ENCODE measurements at regions not wholly inside any gene's neighbourhood (a gene's known extent, or its start where the extent isn't known, plus 50 kb on each side); places are given as distances from the start of the nearest gene placed in this dataset.

DNA sequence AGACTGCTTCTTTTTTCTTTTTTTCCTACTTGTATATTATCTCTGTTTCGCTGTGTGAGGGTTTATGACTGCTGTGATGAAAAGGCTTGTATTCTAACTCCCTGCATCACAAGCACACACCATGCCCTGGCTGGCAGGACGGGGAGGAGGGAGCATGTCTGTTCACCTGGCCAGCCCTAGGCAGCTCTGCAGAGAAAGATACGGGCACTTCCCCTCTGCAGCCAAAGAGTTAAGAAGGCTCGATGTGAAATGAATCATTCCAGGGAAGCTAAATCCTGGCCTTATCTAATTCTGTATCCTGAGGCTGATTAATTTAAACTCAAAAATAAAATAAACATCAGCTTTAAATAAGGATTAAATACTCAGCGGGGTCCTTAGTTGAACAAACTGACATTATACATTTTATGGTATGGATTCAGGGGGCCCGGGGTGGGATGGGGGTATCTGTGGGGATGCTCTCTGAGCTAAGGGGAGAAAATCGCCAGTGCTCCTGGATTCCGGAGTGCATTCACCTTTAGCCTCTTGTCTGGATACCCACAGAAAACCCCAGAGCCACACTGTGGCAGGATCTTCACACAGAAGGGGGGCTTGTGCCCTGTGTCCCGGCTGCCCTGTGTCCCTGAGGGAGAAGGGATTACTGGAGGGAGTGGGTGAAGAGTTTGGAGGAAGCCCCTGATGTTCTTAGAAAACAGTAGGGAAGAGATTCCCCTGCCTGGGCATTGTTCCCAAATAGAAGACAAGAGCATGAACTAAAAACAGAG, 321.5 kb downstream of the NPHP4 start:
- Histone ChIP-seq H3K9me3 (replicated peaks; ENCODE audit: control insufficient read depth, insufficient read depth, low read length) (no peaks in the 10 kb centered on the region; the same call in 2 of the 3 replicates), H3K4me2 (ENCODE audit: control insufficient read depth, insufficient read depth) (no peak overlapping the region), H3K4me1 (ENCODE audit: control insufficient read depth, insufficient read depth, low read length) (no peaks in the 10 kb centered on the region), H3K36me3 (ENCODE audit: control insufficient read depth in 2 of 2, insufficient read depth in 2 of 2, low read length in 1 of 2) (no peaks in the 10 kb centered on the region), H3K27me3 (replicated peaks in 1 of 2; ENCODE audit: control insufficient read depth in 2 of 2, insufficient read depth in 2 of 2, low read length in 1 of 2) (no peaks in the 10 kb centered on the region), H2AFZ (ENCODE audit: control insufficient read depth, low read depth, low read length) (no peak overlapping the region), H3K79me2 (ENCODE audit: control insufficient read depth, insufficient read depth, low read length) (no peaks in the 10 kb centered on the region), H3K27ac (ENCODE audit: control insufficient read depth, insufficient read depth) (no peak overlapping the region), H4K20me1 (ENCODE audit: control insufficient read depth, insufficient read depth) (no peaks in the 10 kb centered on the region), H3K4me3 (no peak overlapping the region), H3K9ac (ENCODE audit: control insufficient read depth, insufficient read depth, low read length) (no peak overlapping the region)
- ChIA-PET RAD21 (ENCODE audit: unreplicated experiment) (no interaction called here), SMC1A (ENCODE audit: uncharacterized antibody, unreplicated experiment) (no interaction called here), CTCF (no interaction called here), POLR2A (no interaction called here)
- TF ChIP-seq RFX5 (IDR thresholded peaks at IDR 0.05; ENCODE audit: low read depth, low read length) (no peak), FOS (IDR thresholded peaks at IDR 0.05; ENCODE audit: borderline replicate concordance, extremely low read depth, insufficient read length) (no peak), ZBED1 (IDR thresholded peaks at IDR 0.05; ENCODE audit: borderline replicate concordance) (no peak), NRF1 (conservative IDR thresholded peaks at IDR 0.05; ENCODE audit: low read depth, low read length) (no peak), IRF4 (IDR thresholded peaks at IDR 0.05; ENCODE audit: low read depth, low read length) (no peak), FOXK2 (IDR thresholded peaks at IDR 0.05) (no peak), TCF7 (IDR thresholded peaks at IDR 0.05; ENCODE audit: borderline replicate concordance) (no peak), IRF5 (IDR thresholded peaks at IDR 0.05; ENCODE audit: borderline replicate concordance) (no peak)
- TF ChIP-seq, protein P1, sequence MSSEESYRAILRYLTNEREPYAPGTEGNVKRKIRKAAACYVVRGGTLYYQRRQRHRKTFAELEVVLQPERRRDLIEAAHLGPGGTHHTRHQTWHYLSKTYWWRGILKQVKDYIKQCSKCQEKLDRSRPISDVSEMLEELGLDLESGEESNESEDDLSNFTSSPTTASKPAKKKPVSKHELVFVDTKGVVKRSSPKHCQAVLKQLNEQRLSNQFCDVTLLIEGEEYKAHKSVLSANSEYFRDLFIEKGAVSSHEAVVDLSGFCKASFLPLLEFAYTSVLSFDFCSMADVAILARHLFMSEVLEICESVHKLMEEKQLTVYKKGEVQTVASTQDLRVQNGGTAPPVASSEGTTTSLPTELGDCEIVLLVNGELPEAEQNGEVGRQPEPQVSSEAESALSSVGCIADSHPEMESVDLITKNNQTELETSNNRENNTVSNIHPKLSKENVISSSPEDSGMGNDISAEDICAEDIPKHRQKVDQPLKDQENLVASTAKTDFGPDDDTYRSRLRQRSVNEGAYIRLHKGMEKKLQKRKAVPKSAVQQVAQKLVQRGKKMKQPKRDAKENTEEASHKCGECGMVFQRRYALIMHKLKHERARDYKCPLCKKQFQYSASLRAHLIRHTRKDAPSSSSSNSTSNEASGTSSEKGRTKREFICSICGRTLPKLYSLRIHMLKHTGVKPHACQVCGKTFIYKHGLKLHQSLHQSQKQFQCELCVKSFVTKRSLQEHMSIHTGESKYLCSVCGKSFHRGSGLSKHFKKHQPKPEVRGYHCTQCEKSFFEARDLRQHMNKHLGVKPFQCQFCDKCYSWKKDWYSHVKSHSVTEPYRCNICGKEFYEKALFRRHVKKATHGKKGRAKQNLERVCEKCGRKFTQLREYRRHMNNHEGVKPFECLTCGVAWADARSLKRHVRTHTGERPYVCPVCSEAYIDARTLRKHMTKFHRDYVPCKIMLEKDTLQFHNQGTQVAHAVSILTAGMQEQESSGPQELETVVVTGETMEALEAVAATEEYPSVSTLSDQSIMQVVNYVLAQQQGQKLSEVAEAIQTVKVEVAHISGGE (CRISPR knock-in tag; IDR thresholded peaks at IDR 0.05) = no peak
- no TSS peak for BruUV-seq (replicated peaks)
- DNase-seq (ENCODE audit: low read depth, low spot score) (no peak), FAIRE-seq (no peak), ATAC-seq (no peak)
- in situ Hi-C loops (cut with MboI) = no loop called here
- whole genome bisulfite sequencing (ENCODE audit: insufficient coverage, insufficient replicate concordance, low lambda C conversion rate, missing lambda C conversion rate) = under 1% methylated on average over 9 of the region's 9 CpGs
- intact Hi-C loops (cut with micrococcal nuclease; ENCODE audit: unreplicated experiment) = no loop called here
